Upper lobe of left lung (tissue), 4 donors: ENCODE measurements at regions not wholly inside any gene's neighbourhood (a gene's known extent, or its start where the extent isn't known, plus 50 kb on each side); places are given as distances from the start of the nearest gene placed in this dataset.
A peak's percentile ranks its signal among the peaks of the same experiment; 100 is the strongest.

ENCODE experiments used
- EP300 ChIP-seq, 4 donors: sonication (generic); formaldehyde crosslinking; IDR thresholded peaks; one replicate each; pipeline ENCODE4 v1.5.1; 2017; ENCODE audit warnings: antibody characterized with exemption in 4 of 4, control low read depth in 2 of 4
- POLR2A ChIP-seq, 4 donors: fragments of 450-650 bp; IDR thresholded peaks; one replicate each; pipeline ENCODE4 v1.5.1; 2016 to 2017; ENCODE audit warnings: antibody characterized with exemption in 4 of 4, mild to moderate bottlenecking in 2 of 4
- POLR2AphosphoS5 ChIP-seq, 2 donors: sonication (generic); formaldehyde crosslinking; IDR thresholded peaks; one replicate each; pipeline ENCODE4 v1.5.1; 2017; ENCODE audit warnings: antibody characterized with exemption in 2 of 2
- TF ChIP-seq, protein P1 (sequence below), 6 experiments: fragments of 450-650 bp in 4 of 6; fragments of 200-600 bp in 2 of 6; sonication (generic) in 2 of 6; IDR thresholded peaks; one replicate each; pipeline ENCODE4 v1.5.1; 2016 to 2019; ENCODE audit warnings: antibody characterized with exemption in 6 of 6

DNA sequence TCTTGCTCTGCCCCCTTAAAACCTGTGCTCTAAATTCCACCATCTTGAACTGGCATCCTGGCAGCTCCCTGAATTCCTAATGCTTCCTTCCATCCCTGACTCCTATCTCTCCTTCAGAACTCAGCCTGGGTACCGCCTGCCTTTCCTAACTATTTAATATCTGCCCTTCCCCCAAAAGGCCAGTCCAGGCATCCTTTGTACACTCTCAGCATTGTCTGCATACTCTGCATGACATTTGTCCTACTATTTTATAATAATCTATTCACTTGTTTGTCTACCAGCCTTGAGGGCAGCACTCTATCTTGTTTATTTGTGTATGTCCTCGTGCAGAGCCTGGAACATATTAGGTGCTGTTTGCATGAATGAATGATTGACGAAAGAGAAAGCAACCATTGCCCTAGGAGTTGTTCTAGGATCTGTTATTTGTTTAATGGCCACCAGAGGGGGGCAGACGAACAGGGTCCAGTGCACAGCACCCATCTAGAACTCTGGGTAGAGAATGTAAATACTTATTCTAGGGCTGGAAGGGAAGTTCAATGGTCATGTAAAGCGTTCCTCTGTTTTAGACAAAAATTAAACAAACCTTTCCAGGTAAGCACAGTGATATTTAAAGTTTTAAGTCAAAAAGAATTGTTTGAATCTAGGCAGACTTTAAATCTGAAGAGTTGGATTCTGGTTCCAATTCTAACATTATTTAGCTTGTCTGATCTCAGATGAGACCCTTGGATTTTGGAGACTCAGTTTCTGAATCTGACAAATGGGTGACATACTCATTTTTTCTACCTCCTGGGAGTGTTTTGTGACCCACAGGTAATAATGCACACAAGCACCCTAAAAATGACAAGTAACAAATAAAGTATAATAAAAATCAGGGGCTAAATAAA, 125.8 kb upstream of the GALNT15 start:
- TF ChIP-seq, protein P1, sequence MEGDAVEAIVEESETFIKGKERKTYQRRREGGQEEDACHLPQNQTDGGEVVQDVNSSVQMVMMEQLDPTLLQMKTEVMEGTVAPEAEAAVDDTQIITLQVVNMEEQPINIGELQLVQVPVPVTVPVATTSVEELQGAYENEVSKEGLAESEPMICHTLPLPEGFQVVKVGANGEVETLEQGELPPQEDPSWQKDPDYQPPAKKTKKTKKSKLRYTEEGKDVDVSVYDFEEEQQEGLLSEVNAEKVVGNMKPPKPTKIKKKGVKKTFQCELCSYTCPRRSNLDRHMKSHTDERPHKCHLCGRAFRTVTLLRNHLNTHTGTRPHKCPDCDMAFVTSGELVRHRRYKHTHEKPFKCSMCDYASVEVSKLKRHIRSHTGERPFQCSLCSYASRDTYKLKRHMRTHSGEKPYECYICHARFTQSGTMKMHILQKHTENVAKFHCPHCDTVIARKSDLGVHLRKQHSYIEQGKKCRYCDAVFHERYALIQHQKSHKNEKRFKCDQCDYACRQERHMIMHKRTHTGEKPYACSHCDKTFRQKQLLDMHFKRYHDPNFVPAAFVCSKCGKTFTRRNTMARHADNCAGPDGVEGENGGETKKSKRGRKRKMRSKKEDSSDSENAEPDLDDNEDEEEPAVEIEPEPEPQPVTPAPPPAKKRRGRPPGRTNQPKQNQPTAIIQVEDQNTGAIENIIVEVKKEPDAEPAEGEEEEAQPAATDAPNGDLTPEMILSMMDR (IDR thresholded peaks at IDR 0.05) = peak; percentile 62 to 83 (median 78)
- TF ChIP-seq POLR2A (IDR thresholded peaks at IDR 0.05) (no peak), POLR2AphosphoS5 (IDR thresholded peaks at IDR 0.05) (no peak), EP300 (IDR thresholded peaks at IDR 0.05) (no peak)
